PC-9 (cell line): ENCODE measurements at regions not wholly inside any gene's neighbourhood (a gene's known extent, or its start where the extent isn't known, plus 50 kb on each side); places are given as distances from the start of the nearest gene placed in this dataset.

Source experiments
- BruUV-seq: library from RNA; stranded (reverse); fragments of 400-500 nt; replicated peaks from 2 replicates; lab custom pipeline; 2021; lab: Mats Ljungman, UMichigan
- CTCF ChIA-PET: fragments of 300-600 bp; sonication (Branson Sonifier 250); formaldehyde crosslinking; loops from one replicate; lab custom pipeline; 2022; ENCODE audit warnings: antibody characterized with exemption; lab: Charles Lee
- POLR2A ChIA-PET: fragments of 300-600 bp; sonication (Branson Sonifier 250); formaldehyde crosslinking; loops from one replicate; lab custom pipeline; 2022; ENCODE audit warnings: antibody characterized with exemption; ENCODE audit not compliant: unreplicated experiment; lab: Charles Lee
- DNase-seq, 2 experiments: peaks; one replicate each; pipeline versions ENCODE4 v3.0.0 to v3.0.0-alpha.2; 2015 to 2022; ENCODE audit warnings: mixed read lengths in 1 of 2
- H2AFZ ChIP-seq: fragments of 200-600 bp; sonication (generic); 2 replicates; pipeline ENCODE4 v1.8.1; 2017; ENCODE audit warnings: antibody characterized with exemption
- H3F3A ChIP-seq: fragments of 200-600 bp; sonication (generic); 2 replicates; pipeline ENCODE4 v1.8.1; 2017; ENCODE audit warnings: antibody characterized with exemption, mild to moderate bottlenecking, low read depth; ENCODE audit not compliant: insufficient read depth
- H3K27ac ChIP-seq: fragments of 200-600 bp; sonication (generic); 2 replicates; pipeline ENCODE4 v1.6.1; 2016; ENCODE audit warnings: mixed run types
- H3K27me3 ChIP-seq: fragments of 200-600 bp; sonication (generic); 2 replicates; pipeline ENCODE4 v1.6.1; 2016; ENCODE audit warnings: low read depth, mixed run types; ENCODE audit not compliant: insufficient read depth
- H3K36me3 ChIP-seq: fragments of 200-600 bp; sonication (generic); 2 replicates; pipeline ENCODE4 v1.6.1; 2016; ENCODE audit warnings: low read depth, mixed run types
- H3K4me1 ChIP-seq: fragments of 200-600 bp; sonication (generic); replicated peaks from 2 replicates; pipeline ENCODE4 v1.6.1; 2016; ENCODE audit warnings: mixed run types; ENCODE audit not compliant: insufficient read depth
- H3K4me2 ChIP-seq: fragments of 200-600 bp; sonication (generic); 2 replicates; pipeline ENCODE4 v1.6.1; 2017; ENCODE audit warnings: mixed run types
- H3K4me3 ChIP-seq: fragments of 200-600 bp; sonication (generic); 2 replicates; pipeline ENCODE4 v1.6.1; 2016; ENCODE audit warnings: mixed run types
- H3K79me2 ChIP-seq: fragments of 200-600 bp; sonication (generic); 2 replicates; pipeline ENCODE4 v1.6.1; 2017; ENCODE audit warnings: low read depth, mixed run types
- H3K9me2 ChIP-seq: fragments of 200-600 bp; sonication (generic); 2 replicates; pipeline ENCODE4 v1.8.1; 2017; ENCODE audit warnings: mild to moderate bottlenecking; ENCODE audit not compliant: insufficient read depth
- H3K9me3 ChIP-seq: fragments of 200-600 bp; sonication (generic); 2 replicates; pipeline ENCODE4 v1.8.1; 2016; ENCODE audit warnings: low read depth; ENCODE audit not compliant: insufficient read depth
- H4K20me1 ChIP-seq: fragments of 200-600 bp; sonication (generic); 2 replicates; pipeline ENCODE4 v1.8.1; 2017; ENCODE audit not compliant: insufficient read depth
- CTCF ChIP-seq: fragments of 200-600 bp; sonication (generic); conservative IDR thresholded peaks from 2 replicates; pipeline ENCODE4 v1.6.1; 2017; ENCODE audit warnings: mixed run types, antibody characterized with exemption, mild to moderate bottlenecking, moderate library complexity
- EZH2 ChIP-seq: fragments of 200-600 bp; sonication (generic); IDR thresholded peaks from 2 replicates; pipeline ENCODE4 v1.8.0; 2017; ENCODE audit warnings: antibody characterized with exemption, low read depth
- intact Hi-C: fragments of 100-400 bp; cut with micrococcal nuclease; formaldehyde crosslinking; loops from one replicate; pipeline ENCODE4 v1.10.0; 2022; ENCODE audit not compliant: unreplicated experiment

- H3K27ac ChIP-seq: no peak overlapping the region
- no peaks in the 10 kb centered on the region for H3K79me2 ChIP-seq
- H3K4me2 ChIP-seq: no peak overlapping the region
- H3K9me3 ChIP-seq: no peaks in the 10 kb centered on the region
- H3K9me2 ChIP-seq: no peaks in the 10 kb centered on the region
- no peaks in the 10 kb centered on the region for H3K4me1 ChIP-seq
- no TSS peak for BruUV-seq
- H3K36me3 ChIP-seq: no peaks in the 10 kb centered on the region
- no peaks in the 10 kb centered on the region for H3F3A ChIP-seq
- POLR2A ChIA-PET: no interaction called here
- intact Hi-C loops: no loop called here
- no peak overlapping the region for H2AFZ ChIP-seq
- TF ChIP-seq EZH2 (no peak), CTCF (no peak)
- no peaks in the 10 kb centered on the region for H3K27me3 ChIP-seq
- H4K20me1 ChIP-seq: no peaks in the 10 kb centered on the region
- CTCF ChIA-PET: no interaction called here
- no peak for DNase-seq
- no peak overlapping the region for H3K4me3 ChIP-seq
Measured at GRCh38 chr13:74258961-74259360, 124.8 kb upstream of the KLF12 start.

- DNase-seq: no peak
- POLR2A ChIA-PET: no interaction called here
- no peaks in the 10 kb centered on the region for H3K4me1 ChIP-seq
- no peaks in the 10 kb centered on the region for H3K9me3 ChIP-seq
- no peak overlapping the region for H3K4me2 ChIP-seq
- no peak overlapping the region for H3K4me3 ChIP-seq
- H4K20me1 ChIP-seq: no peaks in the 10 kb centered on the region
- CTCF ChIA-PET: no interaction called here
- no TSS peak for BruUV-seq
- H3K9me2 ChIP-seq: no peaks in the 10 kb centered on the region
- no peaks in the 10 kb centered on the region for H3F3A ChIP-seq
- no peaks in the 10 kb centered on the region for H3K36me3 ChIP-seq
- no peaks in the 10 kb centered on the region for H3K27me3 ChIP-seq
- intact Hi-C loops: no loop called here
- no peak overlapping the region for H2AFZ ChIP-seq
- H3K27ac ChIP-seq: no peak overlapping the region
- TF ChIP-seq EZH2: no peak
- no peak for TF ChIP-seq CTCF
- no peaks in the 10 kb centered on the region for H3K79me2 ChIP-seq
Measured at GRCh38 chr13:74256969-74257368, 122.8 kb upstream of the KLF12 start.

GRCh38 chr13:74253161-74253560 is 119.0 kb upstream of the KLF12 start:
- no peaks in the 10 kb centered on the region for H3K79me2 ChIP-seq
- no peak overlapping the region for H3K27ac ChIP-seq
- H3K4me1 ChIP-seq: no peaks in the 10 kb centered on the region
- no peak for DNase-seq
- ChIA-PET CTCF (no interaction called here), POLR2A (no interaction called here)
- H3K4me3 ChIP-seq: no peak overlapping the region
- H3K9me2 ChIP-seq: no peaks in the 10 kb centered on the region
- no peaks in the 10 kb centered on the region for H3K36me3 ChIP-seq
- H3F3A ChIP-seq: no peaks in the 10 kb centered on the region
- H4K20me1 ChIP-seq: no peaks in the 10 kb centered on the region
- intact Hi-C loops: no loop called here
- H2AFZ ChIP-seq: no peak overlapping the region
- BruUV-seq: no TSS peak
- H3K4me2 ChIP-seq: no peak overlapping the region
- TF ChIP-seq EZH2: no peak
- TF ChIP-seq CTCF: no peak
- no peaks in the 10 kb centered on the region for H3K9me3 ChIP-seq
- H3K27me3 ChIP-seq: no peaks in the 10 kb centered on the region
